Motor neuron (in vitro differentiated cells): ENCODE measurements at regions not wholly inside any gene's neighbourhood (a gene's known extent, or its start where the extent isn't known, plus 50 kb on each side); places are given as distances from the start of the nearest gene placed in this dataset.

ENCODE experiments used
- ATAC-seq, 8 experiments: fragments of 200-7000 bp; cut with Tn5 transposase; replicated peaks in 6 of 8; 2 replicates each; pipeline ENCODE4 v1.8.0; 2021; ENCODE audit warnings: mild to moderate bottlenecking in 8 of 8, moderate library complexity in 8 of 8
- H3K27ac ChIP-seq, 2 donors: fragments of 250-450 bp; sonication (Bioruptor Pico); 2 replicates each; pipeline ENCODE4 v1.9.0; 2021; ENCODE audit warnings: antibody characterized with exemption in 2 of 2, mild to moderate bottlenecking in 2 of 2, moderate library complexity in 1 of 2
- H3K4me1 ChIP-seq, 2 donors: fragments of 250-450 bp; sonication (Bioruptor Pico); replicated peaks in 1 of 2; 2 replicates each; pipeline ENCODE4 v1.6.1; 2021; ENCODE audit warnings: antibody characterized with exemption in 2 of 2, mild to moderate bottlenecking in 2 of 2, moderate library complexity in 1 of 2
- H3K4me3 ChIP-seq, 5 donors: fragments of 250-450 bp; sonication (Bioruptor Pico); 2 replicates each; pipeline ENCODE4 v1.9.0; 2021; ENCODE audit warnings: antibody characterized with exemption in 5 of 5, mild to moderate bottlenecking in 5 of 5, moderate library complexity in 4 of 5
- WGBS, 10 experiments: fragments of 450-650 bp; shearing (Covaris generic); methylation state at CpG; one replicate each; pipeline ENCODE4 v1.0.0; 2022; 5-methylcytosine and 5-hydroxymethylcytosine counted together
- in situ Hi-C, 9 experiments: fragments of 400-800 bp; cut with MboI; loops; one replicate each; pipeline ENCODE4 v1.15.0; 2021; ENCODE audit warnings: low sequenced_read_pairs in 9 of 9, low pct_unique_long_range_greater_than_20kb in 2 of 9; ENCODE audit not compliant: unreplicated experiment in 9 of 9

GRCh38 chrY:17368413-17368812 lies 511.6 kb downstream of the CDY2B start:
- in situ Hi-C loops: no loop called here
- no peak overlapping the region for H3K27ac ChIP-seq
- no peak overlapping the region for H3K4me3 ChIP-seq
- ATAC-seq: no peak
- no peaks in the 10 kb centered on the region for H3K4me1 ChIP-seq

GRCh38 chrY:17366400-17366799 lies 513.6 kb downstream of the CDY2B start:
- in situ Hi-C loops: no loop called here
- no peak for ATAC-seq
- no peaks in the 10 kb centered on the region for H3K4me1 ChIP-seq
- H3K27ac ChIP-seq: no peak overlapping the region
- H3K4me3 ChIP-seq: no peak overlapping the region

- H3K4me3 ChIP-seq: no peak overlapping the region
- 0 to 80% (median 50%) methylated on average over 1 to 2 of the region's 4 CpGs; no CpG with 5 or more reads in 7 of the 10 experiments for WGBS, 10 experiments
- in situ Hi-C loops: no loop called here
- no peak overlapping the region for H3K27ac ChIP-seq
- no peak for ATAC-seq
- H3K4me1 ChIP-seq: no peaks in the 10 kb centered on the region
Measured at GRCh38 chrY:17339028-17339427, 541.0 kb downstream of the CDY2B start.

- no peak for ATAC-seq
- in situ Hi-C loops: no loop called here
- Histone ChIP-seq H3K4me1 (no peaks in the 10 kb centered on the region), H3K27ac (no peak overlapping the region), H3K4me3 (no peak overlapping the region)
Measured at GRCh38 chrY:17330733-17331132, 549.3 kb downstream of the CDY2B start.

- no peak overlapping the region for H3K27ac ChIP-seq
- no peak overlapping the region for H3K4me3 ChIP-seq
- no peaks in the 10 kb centered on the region for H3K4me1 ChIP-seq
- in situ Hi-C loops: no loop called here
- 17% methylated on average over 1 of the region's 1 CpG; no CpG with 5 or more reads in 9 of the 10 experiments for WGBS, 10 experiments
- peak in 3 of 8 experiments; percentile 48 to 68 (median 58) for ATAC-seq
Measured at GRCh38 chrY:17319916-17320315, 560.1 kb downstream of the CDY2B start.

GRCh38 chrY:17318631-17319030 lies 561.4 kb downstream of the CDY2B start:
- in situ Hi-C loops: no loop called here

GRCh38 chrY:17277056-17277455 lies 603.0 kb downstream of the CDY2B start:
- ATAC-seq: no peak
- in situ Hi-C loops: no loop called here

More at GRCh38 chrY:17318631-17319030, 561.4 kb downstream of the CDY2B start:
- Histone ChIP-seq H3K27ac (no peak overlapping the region), H3K4me3 (no peak overlapping the region), H3K4me1 (no peaks in the 10 kb centered on the region)
- 71 to 100% (median 100%) methylated on average over 1 of the region's 2 CpGs; no CpG with 5 or more reads in 6 of the 10 experiments for WGBS, 10 experiments
- no peak for ATAC-seq

GRCh38 chrY:17259497-17259896 lies 620.5 kb downstream of the CDY2B start:
- H3K4me1 ChIP-seq: no peaks in the 10 kb centered on the region
- H3K4me3 ChIP-seq: no peak overlapping the region
- peak in 2 of 8 experiments; percentile 42 to 61 for ATAC-seq
- H3K27ac ChIP-seq: no peak overlapping the region
- in situ Hi-C loops: no loop called here

More at GRCh38 chrY:17277056-17277455, 603.0 kb downstream of the CDY2B start:
- Histone ChIP-seq H3K4me3 (no peak overlapping the region), H3K27ac (no peak overlapping the region), H3K4me1 (no peaks in the 10 kb centered on the region)

GRCh38 chrY:17238406-17238805 lies 641.6 kb downstream of the CDY2B start:
- Histone ChIP-seq H3K4me3 (no peak overlapping the region), H3K4me1 (no peaks in the 10 kb centered on the region), H3K27ac (no peak overlapping the region)
- no CpG with 5 or more reads among the region's 2 CpGs for WGBS, 10 experiments
- no peak for ATAC-seq
- in situ Hi-C loops: no loop called here

- no peak for ATAC-seq
- no peak overlapping the region for H3K27ac ChIP-seq
- in situ Hi-C loops: no loop called here
Measured at GRCh38 chrY:17235769-17236168, 644.3 kb downstream of the CDY2B start.

GRCh38 chrY:17233435-17234109 lies 646.4 kb downstream of the CDY2B start:
- H3K4me3 ChIP-seq: no peak overlapping the region
- 0 to 20% (median 8%) methylated on average over 1 to 2 of the region's 3 CpGs; no CpG with 5 or more reads in 7 of the 10 experiments for WGBS, 10 experiments

More at GRCh38 chrY:17235769-17236168, 644.3 kb downstream of the CDY2B start:
- Histone ChIP-seq H3K4me1 (no peaks in the 10 kb centered on the region), H3K4me3 (no peak overlapping the region)
- WGBS, 10 experiments: 0 to 50% (median 8%) methylated on average over 1 of the region's 2 CpGs; no CpG with 5 or more reads in 6 of the 10 experiments

GRCh38 chrY:17231994-17232393 lies 648.0 kb downstream of the CDY2B start:
- 0 to 80% (median 43%) methylated on average over 1 to 3 of the region's 3 CpGs; no CpG with 5 or more reads in 5 of the 10 experiments for WGBS, 10 experiments
- no peaks in the 10 kb centered on the region for H3K4me1 ChIP-seq
- in situ Hi-C loops: no loop called here
- H3K4me3 ChIP-seq: no peak overlapping the region
- H3K27ac ChIP-seq: no peak overlapping the region
- ATAC-seq: no peak

More at GRCh38 chrY:17233435-17234109, 646.4 kb downstream of the CDY2B start:
- in situ Hi-C loops: no loop called here
- H3K4me1 ChIP-seq: no peaks in the 10 kb centered on the region
- no peak overlapping the region for H3K27ac ChIP-seq
- no peak for ATAC-seq

- no peaks in the 10 kb centered on the region for H3K4me1 ChIP-seq
- in situ Hi-C loops: no loop called here
- H3K4me3 ChIP-seq: no peak overlapping the region
- WGBS, 10 experiments: 0% methylated on average over 1 of the region's 1 CpG; no CpG with 5 or more reads in 7 of the 10 experiments
- ATAC-seq: no peak
- no peak overlapping the region for H3K27ac ChIP-seq
Measured at GRCh38 chrY:17223502-17223901, 656.5 kb downstream of the CDY2B start.

GRCh38 chrY:17202395-17202794 lies 677.6 kb downstream of the CDY2B start:
- Histone ChIP-seq H3K4me1 (no peaks in the 10 kb centered on the region), H3K4me3 (no peak overlapping the region), H3K27ac (no peak overlapping the region)
- in situ Hi-C loops: no loop called here
- WGBS, 10 experiments: 0 to 80% (median 39%) methylated on average over 1 to 2 of the region's 3 CpGs; no CpG with 5 or more reads in 6 of the 10 experiments
- ATAC-seq: no peak
